WTC11 (cell line): ENCODE measurements at regions not wholly inside any gene's neighbourhood (a gene's known extent, or its start where the extent isn't known, plus 50 kb on each side); places are given as distances from the start of the nearest gene placed in this dataset.

Experiments used
- CREM ChIP-seq: sonication (generic); formaldehyde crosslinking; IDR thresholded peaks from 2 replicates; pipeline ENCODE4 v1.8.1; 2022; ENCODE audit warnings: mild to moderate bottlenecking, missing genetic modification reagents, moderate library complexity
- CTCF ChIP-seq: fragments of 200-600 bp; IDR thresholded peaks from 2 replicates; pipeline ENCODE4 v1.8.0; 2022; ENCODE audit warnings: antibody characterized with exemption
- ESRRA ChIP-seq: sonication (generic); formaldehyde crosslinking; IDR thresholded peaks from 2 replicates; pipeline ENCODE4 v1.8.1; 2022; ENCODE audit warnings: mild to moderate bottlenecking, missing genetic modification reagents, borderline replicate concordance
- MAX ChIP-seq: sonication (generic); formaldehyde crosslinking; IDR thresholded peaks from 2 replicates; pipeline ENCODE4 v1.8.0; 2022; ENCODE audit warnings: mild to moderate bottlenecking, missing genetic modification reagents
- NR3C1 ChIP-seq: sonication (generic); formaldehyde crosslinking; conservative IDR thresholded peaks from 2 replicates; pipeline ENCODE4 v1.8.1; 2023; ENCODE audit warnings: low read depth, mild to moderate bottlenecking, missing genetic modification reagents
- PRRX2 ChIP-seq: fragments of 250-450 bp; sonication (Bioruptor Pico); IDR thresholded peaks from 2 replicates; pipeline ENCODE4 v1.8.0; 2021; ENCODE audit warnings: mild to moderate bottlenecking
- TEAD4 ChIP-seq: sonication (generic); formaldehyde crosslinking; IDR thresholded peaks from 2 replicates; pipeline ENCODE4 v1.8.0; 2022; ENCODE audit warnings: mild to moderate bottlenecking, missing genetic modification reagents
- ZBTB43 ChIP-seq: sonication (generic); formaldehyde crosslinking; IDR thresholded peaks from 2 replicates; pipeline ENCODE4 v1.8.1; 2023; ENCODE audit warnings: mild to moderate bottlenecking, missing genetic modification reagents
- TF ChIP-seq, protein P1 (sequence below): sonication (generic); formaldehyde crosslinking; IDR thresholded peaks from 2 replicates; pipeline ENCODE4 v1.8.1; 2023; ENCODE audit warnings: mild to moderate bottlenecking, moderate library complexity, missing genetic modification reagents
- TF ChIP-seq, protein P2 (sequence below): fragments of 250-450 bp; sonication (Bioruptor Pico); IDR thresholded peaks from 2 replicates; pipeline ENCODE4 v1.9.0; 2021; ENCODE audit warnings: mild to moderate bottlenecking, borderline replicate concordance
- TF ChIP-seq, protein P3 (sequence below): sonication (generic); formaldehyde crosslinking; IDR thresholded peaks from 2 replicates; pipeline ENCODE4 v1.8.0; 2022; ENCODE audit warnings: mild to moderate bottlenecking, missing genetic modification reagents
- TF ChIP-seq, protein P4 (sequence below): sonication (generic); formaldehyde crosslinking; IDR thresholded peaks from 2 replicates; pipeline ENCODE4 v1.8.0; 2022; ENCODE audit warnings: mild to moderate bottlenecking, missing genetic modification reagents
- TF ChIP-seq, protein P5 (sequence below): sonication (generic); formaldehyde crosslinking; conservative IDR thresholded peaks from 2 replicates; pipeline ENCODE4 v1.8.1; 2022; ENCODE audit warnings: mild to moderate bottlenecking, missing genetic modification reagents
- TF ChIP-seq, protein P6 (sequence below): sonication (generic); formaldehyde crosslinking; IDR thresholded peaks from 2 replicates; pipeline ENCODE4 v1.8.0; 2022; ENCODE audit warnings: missing genetic modification reagents

DNA sequence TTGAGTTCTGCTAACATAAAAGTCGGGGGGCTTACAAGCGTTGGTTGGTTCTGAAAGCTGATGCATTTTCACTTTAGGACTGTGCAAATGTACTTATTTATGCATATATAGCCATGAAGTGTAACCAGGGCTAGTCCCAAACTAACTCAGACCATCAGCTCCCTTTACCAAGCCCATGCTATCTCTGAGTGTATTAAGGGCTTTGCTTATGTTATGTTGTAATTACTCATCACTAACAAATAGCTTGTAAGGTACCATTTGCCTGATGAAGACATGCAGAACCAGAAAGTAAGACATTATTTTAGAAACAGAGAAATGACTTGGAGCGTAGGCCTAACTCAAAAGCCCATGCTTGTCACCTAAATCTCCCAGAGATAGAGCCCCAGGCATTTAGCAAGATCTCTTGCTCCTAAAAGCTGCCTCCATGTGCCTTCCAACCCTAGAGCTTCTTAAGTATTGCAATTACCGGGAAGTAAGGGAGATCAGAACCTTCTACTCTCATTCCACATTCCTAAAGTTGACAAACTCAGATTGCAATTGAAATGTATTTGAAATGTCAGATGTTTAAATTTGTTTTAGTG, 362.9 kb upstream of the RBMS3 start:
- TF ChIP-seq, protein P1, sequence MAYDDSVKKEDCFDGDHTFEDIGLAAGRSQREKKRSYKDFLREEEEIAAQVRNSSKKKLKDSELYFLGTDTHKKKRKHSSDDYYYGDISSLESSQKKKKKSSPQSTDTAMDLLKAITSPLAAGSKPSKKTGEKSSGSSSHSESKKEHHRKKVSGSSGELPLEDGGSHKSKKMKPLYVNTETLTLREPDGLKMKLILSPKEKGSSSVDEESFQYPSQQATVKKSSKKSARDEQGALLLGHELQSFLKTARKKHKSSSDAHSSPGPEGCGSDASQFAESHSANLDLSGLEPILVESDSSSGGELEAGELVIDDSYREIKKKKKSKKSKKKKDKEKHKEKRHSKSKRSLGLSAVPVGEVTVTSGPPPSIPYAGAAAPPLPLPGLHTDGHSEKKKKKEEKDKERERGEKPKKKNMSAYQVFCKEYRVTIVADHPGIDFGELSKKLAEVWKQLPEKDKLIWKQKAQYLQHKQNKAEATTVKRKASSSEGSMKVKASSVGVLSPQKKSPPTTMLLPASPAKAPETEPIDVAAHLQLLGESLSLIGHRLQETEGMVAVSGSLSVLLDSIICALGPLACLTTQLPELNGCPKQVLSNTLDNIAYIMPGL (CRISPR knock-in tag), result no peak
- TF ChIP-seq NR3C1 (CRISPR knock-in tag) (no peak), CTCF (no peak), MAX (CRISPR knock-in tag) (no peak), ZBTB43 (CRISPR knock-in tag) (no peak), TEAD4 (no peak), PRRX2 (CRISPR knock-in tag) (no peak), ESRRA (CRISPR knock-in tag) (no peak), CREM (CRISPR knock-in tag) (no peak)
- TF ChIP-seq, protein P2, sequence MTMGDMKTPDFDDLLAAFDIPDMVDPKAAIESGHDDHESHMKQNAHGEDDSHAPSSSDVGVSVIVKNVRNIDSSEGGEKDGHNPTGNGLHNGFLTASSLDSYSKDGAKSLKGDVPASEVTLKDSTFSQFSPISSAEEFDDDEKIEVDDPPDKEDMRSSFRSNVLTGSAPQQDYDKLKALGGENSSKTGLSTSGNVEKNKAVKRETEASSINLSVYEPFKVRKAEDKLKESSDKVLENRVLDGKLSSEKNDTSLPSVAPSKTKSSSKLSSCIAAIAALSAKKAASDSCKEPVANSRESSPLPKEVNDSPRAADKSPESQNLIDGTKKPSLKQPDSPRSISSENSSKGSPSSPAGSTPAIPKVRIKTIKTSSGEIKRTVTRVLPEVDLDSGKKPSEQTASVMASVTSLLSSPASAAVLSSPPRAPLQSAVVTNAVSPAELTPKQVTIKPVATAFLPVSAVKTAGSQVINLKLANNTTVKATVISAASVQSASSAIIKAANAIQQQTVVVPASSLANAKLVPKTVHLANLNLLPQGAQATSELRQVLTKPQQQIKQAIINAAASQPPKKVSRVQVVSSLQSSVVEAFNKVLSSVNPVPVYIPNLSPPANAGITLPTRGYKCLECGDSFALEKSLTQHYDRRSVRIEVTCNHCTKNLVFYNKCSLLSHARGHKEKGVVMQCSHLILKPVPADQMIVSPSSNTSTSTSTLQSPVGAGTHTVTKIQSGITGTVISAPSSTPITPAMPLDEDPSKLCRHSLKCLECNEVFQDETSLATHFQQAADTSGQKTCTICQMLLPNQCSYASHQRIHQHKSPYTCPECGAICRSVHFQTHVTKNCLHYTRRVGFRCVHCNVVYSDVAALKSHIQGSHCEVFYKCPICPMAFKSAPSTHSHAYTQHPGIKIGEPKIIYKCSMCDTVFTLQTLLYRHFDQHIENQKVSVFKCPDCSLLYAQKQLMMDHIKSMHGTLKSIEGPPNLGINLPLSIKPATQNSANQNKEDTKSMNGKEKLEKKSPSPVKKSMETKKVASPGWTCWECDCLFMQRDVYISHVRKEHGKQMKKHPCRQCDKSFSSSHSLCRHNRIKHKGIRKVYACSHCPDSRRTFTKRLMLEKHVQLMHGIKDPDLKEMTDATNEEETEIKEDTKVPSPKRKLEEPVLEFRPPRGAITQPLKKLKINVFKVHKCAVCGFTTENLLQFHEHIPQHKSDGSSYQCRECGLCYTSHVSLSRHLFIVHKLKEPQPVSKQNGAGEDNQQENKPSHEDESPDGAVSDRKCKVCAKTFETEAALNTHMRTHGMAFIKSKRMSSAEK, result no peak
- TF ChIP-seq, protein P3, sequence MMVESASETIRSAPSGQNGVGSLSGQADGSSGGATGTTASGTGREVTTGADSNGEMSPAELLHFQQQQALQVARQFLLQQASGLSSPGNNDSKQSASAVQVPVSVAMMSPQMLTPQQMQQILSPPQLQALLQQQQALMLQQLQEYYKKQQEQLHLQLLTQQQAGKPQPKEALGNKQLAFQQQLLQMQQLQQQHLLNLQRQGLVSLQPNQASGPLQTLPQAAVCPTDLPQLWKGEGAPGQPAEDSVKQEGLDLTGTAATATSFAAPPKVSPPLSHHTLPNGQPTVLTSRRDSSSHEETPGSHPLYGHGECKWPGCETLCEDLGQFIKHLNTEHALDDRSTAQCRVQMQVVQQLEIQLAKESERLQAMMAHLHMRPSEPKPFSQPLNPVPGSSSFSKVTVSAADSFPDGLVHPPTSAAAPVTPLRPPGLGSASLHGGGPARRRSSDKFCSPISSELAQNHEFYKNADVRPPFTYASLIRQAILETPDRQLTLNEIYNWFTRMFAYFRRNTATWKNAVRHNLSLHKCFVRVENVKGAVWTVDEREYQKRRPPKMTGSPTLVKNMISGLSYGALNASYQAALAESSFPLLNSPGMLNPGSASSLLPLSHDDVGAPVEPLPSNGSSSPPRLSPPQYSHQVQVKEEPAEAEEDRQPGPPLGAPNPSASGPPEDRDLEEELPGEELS (CRISPR knock-in tag), result no peak
- TF ChIP-seq, protein P4, sequence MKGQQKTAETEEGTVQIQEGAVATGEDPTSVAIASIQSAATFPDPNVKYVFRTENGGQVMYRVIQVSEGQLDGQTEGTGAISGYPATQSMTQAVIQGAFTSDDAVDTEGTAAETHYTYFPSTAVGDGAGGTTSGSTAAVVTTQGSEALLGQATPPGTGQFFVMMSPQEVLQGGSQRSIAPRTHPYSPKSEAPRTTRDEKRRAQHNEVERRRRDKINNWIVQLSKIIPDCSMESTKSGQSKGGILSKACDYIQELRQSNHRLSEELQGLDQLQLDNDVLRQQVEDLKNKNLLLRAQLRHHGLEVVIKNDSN, result no peak
- TF ChIP-seq, protein P5, sequence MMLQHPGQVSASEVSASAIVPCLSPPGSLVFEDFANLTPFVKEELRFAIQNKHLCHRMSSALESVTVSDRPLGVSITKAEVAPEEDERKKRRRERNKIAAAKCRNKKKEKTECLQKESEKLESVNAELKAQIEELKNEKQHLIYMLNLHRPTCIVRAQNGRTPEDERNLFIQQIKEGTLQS (CRISPR knock-in tag), result no peak
- TF ChIP-seq, protein P6, sequence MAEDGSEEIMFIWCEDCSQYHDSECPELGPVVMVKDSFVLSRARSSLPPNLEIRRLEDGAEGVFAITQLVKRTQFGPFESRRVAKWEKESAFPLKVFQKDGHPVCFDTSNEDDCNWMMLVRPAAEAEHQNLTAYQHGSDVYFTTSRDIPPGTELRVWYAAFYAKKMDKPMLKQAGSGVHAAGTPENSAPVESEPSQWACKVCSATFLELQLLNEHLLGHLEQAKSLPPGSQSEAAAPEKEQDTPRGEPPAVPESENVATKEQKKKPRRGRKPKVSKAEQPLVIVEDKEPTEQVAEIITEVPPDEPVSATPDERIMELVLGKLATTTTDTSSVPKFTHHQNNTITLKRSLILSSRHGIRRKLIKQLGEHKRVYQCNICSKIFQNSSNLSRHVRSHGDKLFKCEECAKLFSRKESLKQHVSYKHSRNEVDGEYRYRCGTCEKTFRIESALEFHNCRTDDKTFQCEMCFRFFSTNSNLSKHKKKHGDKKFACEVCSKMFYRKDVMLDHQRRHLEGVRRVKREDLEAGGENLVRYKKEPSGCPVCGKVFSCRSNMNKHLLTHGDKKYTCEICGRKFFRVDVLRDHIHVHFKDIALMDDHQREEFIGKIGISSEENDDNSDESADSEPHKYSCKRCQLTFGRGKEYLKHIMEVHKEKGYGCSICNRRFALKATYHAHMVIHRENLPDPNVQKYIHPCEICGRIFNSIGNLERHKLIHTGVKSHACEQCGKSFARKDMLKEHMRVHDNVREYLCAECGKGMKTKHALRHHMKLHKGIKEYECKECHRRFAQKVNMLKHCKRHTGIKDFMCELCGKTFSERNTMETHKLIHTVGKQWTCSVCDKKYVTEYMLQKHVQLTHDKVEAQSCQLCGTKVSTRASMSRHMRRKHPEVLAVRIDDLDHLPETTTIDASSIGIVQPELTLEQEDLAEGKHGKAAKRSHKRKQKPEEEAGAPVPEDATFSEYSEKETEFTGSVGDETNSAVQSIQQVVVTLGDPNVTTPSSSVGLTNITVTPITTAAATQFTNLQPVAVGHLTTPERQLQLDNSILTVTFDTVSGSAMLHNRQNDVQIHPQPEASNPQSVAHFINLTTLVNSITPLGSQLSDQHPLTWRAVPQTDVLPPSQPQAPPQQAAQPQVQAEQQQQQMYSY (CRISPR knock-in tag), result no peak
